Breast epithelium (tissue), 3 donors: ENCODE measurements at regions not wholly inside any gene's neighbourhood (a gene's known extent, or its start where the extent isn't known, plus 50 kb on each side); places are given as distances from the start of the nearest gene placed in this dataset.

Experiments used
- CTCF ChIP-seq, 3 donors: fragments of 450-650 bp; IDR thresholded peaks; one replicate each; pipeline ENCODE4 v1.5.1; 2016 to 2017; ENCODE audit warnings: antibody characterized with exemption in 3 of 3, mild to moderate bottlenecking in 3 of 3, moderate library complexity in 3 of 3
- POLR2AphosphoS5 ChIP-seq, 3 donors: sonication (generic); formaldehyde crosslinking; IDR thresholded peaks; one replicate each; pipeline ENCODE4 v1.6.1; 2017; ENCODE audit warnings: antibody characterized with exemption in 3 of 3

GRCh38 chr14:48943913-48944312 lies 642.3 kb downstream of the RPS29 start:
- TF ChIP-seq CTCF (IDR thresholded peaks at IDR 0.05) = no peak
- TF ChIP-seq POLR2AphosphoS5 (IDR thresholded peaks at IDR 0.05) = no peak
